Activated CD8-positive, alpha-beta memory T cell treated with anti-CD3 and anti-CD28 coated beads for 48 hours (primary cell): ENCODE measurements at regions not wholly inside any gene's neighbourhood (a gene's known extent, or its start where the extent isn't known, plus 50 kb on each side); places are given as distances from the start of the nearest gene placed in this dataset.
"Not testable (repeated sequence)": the region's sequence is repeated elsewhere in the genome, so short reads cannot be mapped to it uniquely, and the experiment has no call there.

Experiments
- DNase-seq, 3 experiments: peaks; one replicate each; pipeline ENCODE4 v3.0.0-alpha.2; 2020; ENCODE audit warnings: low read depth in 2 of 3, low spot score in 2 of 3

- no peak for DNase-seq
These were observed 797.1 kb upstream of the GALNTL6 start for GRCh38 chr4:171016145-171016544.

- DNase-seq = no peak
These were observed 797.8 kb upstream of the GALNTL6 start for GRCh38 chr4:171015441-171015840.

- no peak for DNase-seq
These were observed 805.4 kb upstream of the GALNTL6 start for GRCh38 chr4:171007618-171008390.

- DNase-seq = no peak
These were observed 811.0 kb upstream of the GALNTL6 start for GRCh38 chr4:171002246-171002645.

- DNase-seq = no peak
These were observed 822.1 kb upstream of the GALNTL6 start for GRCh38 chr4:170990989-170991589.

- DNase-seq = no peak
These were observed 824.8 kb upstream of the GALNTL6 start for GRCh38 chr4:170988446-170988845.

- no peak for DNase-seq
These were observed 833.5 kb upstream of the GALNTL6 start for GRCh38 chr4:170979736-170980135.

DNA sequence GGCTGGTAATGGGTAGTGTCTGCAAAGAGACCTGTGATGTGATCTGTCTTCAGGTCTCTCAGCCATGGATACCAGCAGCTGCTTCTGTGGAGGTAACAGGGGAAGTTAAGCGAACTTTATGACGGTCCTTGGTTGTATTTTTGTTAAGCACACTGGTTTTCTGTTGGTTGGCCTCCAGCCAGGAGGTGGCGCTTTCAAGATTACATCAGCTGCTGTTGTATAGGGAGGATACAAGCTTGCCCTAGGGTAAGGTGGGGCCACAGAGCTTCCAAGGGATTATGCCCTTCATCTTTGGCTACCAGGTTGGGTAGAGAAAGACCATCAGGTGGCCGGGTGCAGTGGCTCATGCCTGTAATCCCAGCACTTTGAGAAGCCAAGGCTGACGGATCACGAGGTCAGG lies 834.2 kb upstream of the GALNTL6 start:
- DNase-seq = no peak

- no peak for DNase-seq
These were observed 859.3 kb upstream of the AADAT start for GRCh38 chr4:170949084-170949483.

DNA sequence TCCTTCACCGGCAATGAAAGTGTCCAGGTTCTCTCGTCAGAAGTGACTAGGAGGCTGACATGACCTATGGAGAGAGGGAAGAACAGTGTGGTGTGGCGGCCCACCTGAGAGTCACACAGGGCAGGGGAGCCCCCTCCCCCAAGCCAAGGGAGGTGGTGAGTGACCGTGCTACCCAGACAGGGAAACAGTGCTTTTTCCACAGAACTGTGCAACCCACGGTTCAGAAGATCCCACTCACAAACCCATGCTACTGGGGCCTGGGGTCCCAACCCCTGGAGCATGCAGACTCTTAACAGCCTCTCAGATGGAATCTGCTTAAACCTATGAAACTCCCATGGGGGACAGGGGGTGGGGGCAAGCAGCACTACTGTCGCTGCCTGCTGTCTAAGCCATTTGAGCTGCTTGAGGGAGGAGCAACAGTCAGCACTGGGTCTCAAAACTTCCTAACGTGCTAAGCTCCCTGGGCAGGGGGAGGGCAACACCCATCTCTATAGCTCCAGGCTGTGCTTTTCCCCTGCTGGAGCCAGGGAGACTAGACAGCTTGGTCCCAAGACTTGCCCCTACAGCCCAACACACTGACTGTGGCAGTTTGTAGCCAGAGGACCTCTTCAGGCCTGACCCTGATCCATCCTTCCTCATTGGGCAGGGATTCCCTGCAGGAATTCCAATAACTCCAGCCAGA lies 850.4 kb upstream of the AADAT start:
- no peak for DNase-seq

- DNase-seq = no peak
These were observed 848.8 kb upstream of the AADAT start for GRCh38 chr4:170938588-170938987.

DNA sequence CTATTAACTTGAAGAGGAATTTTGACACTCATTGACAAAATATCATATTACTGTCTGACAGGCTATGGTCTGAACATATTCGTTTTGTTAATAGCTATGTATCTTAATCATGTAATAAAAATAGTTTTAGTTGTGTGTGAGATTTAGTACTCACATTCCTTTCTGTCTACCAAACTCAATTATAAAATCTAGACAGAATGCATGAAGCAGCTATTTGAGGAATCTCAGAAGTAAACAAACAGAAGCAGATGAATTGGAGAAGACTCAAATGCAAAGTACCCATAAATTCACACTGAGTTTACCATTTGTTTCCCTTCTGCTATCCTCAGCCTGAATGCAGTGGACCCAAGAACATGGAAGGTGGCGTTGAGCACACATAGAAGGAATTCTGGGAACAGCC lies 841.6 kb upstream of the AADAT start:
- no peak for DNase-seq

DNA sequence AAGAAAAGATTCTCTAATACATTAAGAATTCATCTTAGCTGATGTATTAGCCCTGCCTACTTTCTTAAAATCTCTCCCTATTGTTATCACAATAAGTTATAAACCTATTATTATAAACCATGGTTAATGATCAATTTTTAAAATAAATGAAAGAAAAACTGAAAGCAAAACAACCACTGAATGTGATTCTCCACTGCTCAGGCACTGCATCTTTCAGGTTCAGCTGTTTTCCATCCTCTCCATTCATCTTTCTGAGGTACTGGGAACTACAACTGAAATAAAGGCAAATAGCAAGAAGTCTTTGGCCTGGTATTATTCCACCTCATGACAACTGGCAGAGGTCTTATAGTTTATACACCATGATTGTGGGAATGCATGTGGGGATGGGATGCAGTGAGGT lies 798.9 kb upstream of the AADAT start:
- DNase-seq = no peak

GRCh38 chr4:170887396-170887795 lies 797.6 kb upstream of the AADAT start:
- no peak for DNase-seq

DNA sequence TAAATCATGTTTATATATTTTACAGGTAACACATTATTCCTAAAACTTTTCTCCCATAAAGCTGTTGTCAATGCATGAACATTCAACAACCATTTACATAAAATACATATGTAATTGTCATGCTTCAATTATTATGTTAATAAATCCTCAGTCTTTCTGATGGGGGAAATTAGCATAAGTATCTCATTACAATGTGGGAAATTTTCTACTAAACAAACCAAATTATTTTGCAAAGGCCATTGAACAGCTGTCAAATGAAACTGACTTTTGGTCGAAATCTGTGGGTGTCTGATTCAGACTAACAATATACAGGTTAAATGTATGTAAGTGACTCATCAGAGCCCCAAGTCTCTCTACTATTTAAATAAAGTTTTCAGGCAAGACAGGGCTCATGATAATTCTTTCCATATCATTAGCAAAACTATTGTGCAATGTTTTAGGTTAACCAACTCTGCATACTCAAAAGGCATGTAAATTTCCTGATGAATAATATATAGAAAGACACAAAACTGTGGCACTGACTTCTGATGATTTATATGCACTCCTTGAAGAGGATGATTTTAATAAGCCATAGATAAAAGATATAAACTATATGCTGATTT lies 795.3 kb upstream of the AADAT start:
- DNase-seq = no peak

GRCh38 chr4:170881646-170882045 lies 791.9 kb upstream of the AADAT start:
- DNase-seq = not testable (repeated sequence)

DNA sequence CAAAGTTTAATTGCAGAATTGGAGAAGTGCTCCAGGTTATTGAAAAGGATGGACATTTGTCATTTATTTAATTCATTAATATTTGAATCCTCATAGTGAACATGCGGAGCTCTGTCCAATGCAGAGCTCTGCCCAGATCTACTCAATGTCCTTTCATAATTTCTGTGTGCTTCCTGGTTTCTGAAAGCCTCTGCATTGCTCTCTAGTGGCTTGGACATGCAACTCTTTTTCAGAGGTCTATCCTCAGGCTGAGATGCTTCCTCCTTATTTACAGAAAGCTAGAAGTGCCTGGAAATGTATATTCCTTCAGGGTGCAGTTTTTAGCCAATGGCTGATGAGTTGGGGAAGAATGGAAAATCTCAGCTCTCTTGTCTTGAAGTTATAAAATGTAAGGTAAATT lies 786.1 kb upstream of the AADAT start:
- no peak for DNase-seq

GRCh38 chr4:170872794-170873193 lies 783.0 kb upstream of the AADAT start:
- no peak for DNase-seq

DNA sequence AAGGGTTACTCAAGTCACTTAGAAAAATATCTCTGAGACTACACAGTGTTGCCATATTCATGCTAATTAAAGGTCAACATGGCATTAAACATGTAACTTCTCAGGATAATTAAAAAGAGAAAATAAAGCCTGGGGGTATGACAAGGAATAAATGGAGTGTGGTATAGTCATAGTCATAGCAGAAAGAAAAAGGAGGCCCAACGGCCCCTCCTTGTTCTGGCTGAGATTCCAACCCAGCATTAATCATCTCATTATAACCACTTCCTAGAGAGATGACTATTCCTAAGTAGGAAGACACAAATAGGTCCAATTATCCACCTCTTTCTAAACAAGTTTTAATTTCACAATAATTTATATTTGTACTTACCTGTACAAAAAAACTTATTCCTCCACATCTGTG lies 778.4 kb upstream of the AADAT start:
- DNase-seq = no peak

DNA sequence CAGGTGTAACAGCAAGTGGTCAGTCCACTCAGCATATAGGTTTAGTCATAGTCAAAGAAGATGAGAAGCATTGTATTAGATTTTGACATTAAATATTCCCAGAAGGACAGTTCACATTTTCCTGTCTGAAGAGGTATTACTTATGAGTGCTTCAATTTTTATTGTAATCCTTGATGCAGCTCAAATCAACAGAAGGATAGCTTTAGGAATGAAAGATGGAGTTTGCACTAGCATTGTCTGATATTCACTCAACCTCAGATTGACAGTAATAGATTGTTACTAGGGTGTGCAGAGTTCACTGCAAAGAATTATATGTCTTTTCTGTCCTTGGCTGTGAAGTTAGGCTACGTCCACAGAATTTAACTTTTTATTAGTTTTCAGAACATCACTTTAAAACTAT lies 764.3 kb upstream of the AADAT start:
- DNase-seq = no peak

DNA sequence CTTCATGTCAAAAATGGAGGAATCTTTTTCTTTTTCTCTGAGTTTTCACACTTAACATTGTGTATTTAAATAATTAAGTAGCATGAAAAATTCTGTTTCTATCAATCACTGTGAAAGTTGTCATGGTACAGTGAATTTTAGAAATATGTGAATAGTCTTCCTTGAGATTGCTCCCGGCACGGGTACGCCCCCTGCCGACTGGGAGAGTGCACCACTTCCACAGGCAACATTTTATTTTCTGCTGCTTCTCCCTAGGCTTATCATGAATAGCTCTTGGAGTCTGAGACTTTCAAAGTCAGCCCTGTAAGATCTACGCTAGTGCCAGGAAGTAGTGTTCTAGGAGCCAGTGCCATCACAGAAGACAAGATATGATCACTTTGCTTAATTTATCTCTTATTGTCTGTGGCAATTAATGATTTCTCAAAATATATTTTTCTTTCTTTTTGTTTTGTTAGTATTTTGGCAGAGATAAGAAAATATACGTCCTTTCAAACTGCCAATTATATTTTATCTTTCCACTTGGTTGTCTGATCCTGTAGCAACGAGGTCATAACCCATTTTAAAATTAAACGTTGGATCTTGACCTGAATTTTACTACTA lies 763.8 kb upstream of the AADAT start:
- DNase-seq = no peak

GRCh38 chr4:170849969-170850368 lies 760.2 kb upstream of the AADAT start:
- DNase-seq = no peak
